D721Med (cell line): ENCODE measurements at regions not wholly inside any gene's neighbourhood (a gene's known extent, or its start where the extent isn't known, plus 50 kb on each side); places are given as distances from the start of the nearest gene placed in this dataset.

Source experiments
- DNase-seq: peaks from one replicate; pipeline ENCODE4 v3.0.0; 2011; ENCODE audit warnings: low spot score; ENCODE audit not compliant: insufficient read length
- FAIRE-seq: peaks from 2 replicates; lab custom pipeline; 2011; peaks lifted over from hg19 to GRCh38; lab: Jason Lieb, UNC
- CTCF ChIP-seq: IDR thresholded peaks from 2 replicates; pipeline ENCODE4 v1.5.1; 2012; ENCODE audit warnings: mild to moderate bottlenecking, control low read depth; ENCODE audit not compliant: insufficient read depth; ENCODE audit errors: missing control alignments

GRCh38 chr10:47146572-47146971, 153.4 kb upstream of the GDF10 start:
- FAIRE-seq (no peak), DNase-seq (no peak)
- TF ChIP-seq CTCF = no peak

GRCh38 chr10:47147186-47147585, 152.8 kb upstream of the GDF10 start:
- no peak for TF ChIP-seq CTCF
- FAIRE-seq (no peak), DNase-seq (no peak)

- no peak for DNase-seq
- TF ChIP-seq CTCF = no peak
- FAIRE-seq = no peak
Measured at GRCh38 chr10:47150581-47150980, 149.4 kb upstream of the GDF10 start.

GRCh38 chr10:47151920-47152319, 148.1 kb upstream of the GDF10 start:
- no peak for TF ChIP-seq CTCF
- no peak for FAIRE-seq

GRCh38 chr10:47152861-47153349, 147.1 kb upstream of the GDF10 start:
- DNase-seq = no peak
- FAIRE-seq = no peak
- TF ChIP-seq CTCF = no peak

More at GRCh38 chr10:47151920-47152319, 148.1 kb upstream of the GDF10 start:
- DNase-seq = no peak

- FAIRE-seq (no peak), DNase-seq (no peak)
- no peak for TF ChIP-seq CTCF
Measured at GRCh38 chr10:47154762-47155161, 145.2 kb upstream of the GDF10 start.

GRCh38 chr10:47156873-47157272, 143.1 kb upstream of the GDF10 start:
- no peak for TF ChIP-seq CTCF
- FAIRE-seq = no peak
- DNase-seq = no peak
